Ishikawa (cell line): ENCODE measurements at regions not wholly inside any gene's neighbourhood (a gene's known extent, or its start where the extent isn't known, plus 50 kb on each side); places are given as distances from the start of the nearest gene placed in this dataset.

Experiments used
- CEBPB ChIP-seq: IDR thresholded peaks from 2 replicates; pipeline ENCODE4 v1.6.1; 2012
- CREB1 ChIP-seq: IDR thresholded peaks from 2 replicates; pipeline ENCODE4 v1.6.1; 2012; ENCODE audit warnings: low read depth
- EGR1 ChIP-seq: IDR thresholded peaks from 2 replicates; pipeline ENCODE4 v1.6.1; 2012
- EP300 ChIP-seq: IDR thresholded peaks from 2 replicates; pipeline ENCODE4 v1.6.1; 2012; ENCODE audit warnings: borderline replicate concordance
- FOXM1 ChIP-seq: IDR thresholded peaks from 2 replicates; pipeline ENCODE4 v1.6.1; 2012; ENCODE audit warnings: low read depth, borderline replicate concordance
- MAX ChIP-seq: IDR thresholded peaks from 2 replicates; pipeline ENCODE4 v1.6.1; 2012
- RAD21 ChIP-seq: IDR thresholded peaks from 2 replicates; pipeline ENCODE4 v1.6.1; 2012; ENCODE audit warnings: low read depth
- REST ChIP-seq: IDR thresholded peaks from 2 replicates; pipeline ENCODE4 v1.6.1; 2012; ENCODE audit warnings: low read depth, mild to moderate bottlenecking
- TCF12 ChIP-seq: IDR thresholded peaks from 2 replicates; pipeline ENCODE4 v1.6.1; 2012; ENCODE audit warnings: low read depth

GRCh38 chr2:156129227-156129626 lies 203.3 kb downstream of the NR4A2 start:
- no peak for TF ChIP-seq TCF12
- no peak for TF ChIP-seq RAD21
- TF ChIP-seq EGR1: no peak
- TF ChIP-seq FOXM1: no peak
- no peak for TF ChIP-seq CREB1
- TF ChIP-seq MAX: no peak
- no peak for TF ChIP-seq EP300
- TF ChIP-seq CEBPB: no peak
- TF ChIP-seq REST: no peak
